NK-92 treated with Interleukin-12 subunit alpha and Interleukin-12 subunit beta, amount 100 ng/mL, for 24 hours (cell line): ENCODE measurements at regions not wholly inside any gene's neighbourhood (a gene's known extent, or its start where the extent isn't known, plus 50 kb on each side); places are given as distances from the start of the nearest gene placed in this dataset.
"Not testable (repeated sequence)": the region's sequence is repeated elsewhere in the genome, so short reads cannot be mapped to it uniquely, and the experiment has no call there.

Experiments
- DNase-seq: peaks from one replicate; lab custom pipeline; 2025; lab: John Stamatoyannopoulos, UW

DNA sequence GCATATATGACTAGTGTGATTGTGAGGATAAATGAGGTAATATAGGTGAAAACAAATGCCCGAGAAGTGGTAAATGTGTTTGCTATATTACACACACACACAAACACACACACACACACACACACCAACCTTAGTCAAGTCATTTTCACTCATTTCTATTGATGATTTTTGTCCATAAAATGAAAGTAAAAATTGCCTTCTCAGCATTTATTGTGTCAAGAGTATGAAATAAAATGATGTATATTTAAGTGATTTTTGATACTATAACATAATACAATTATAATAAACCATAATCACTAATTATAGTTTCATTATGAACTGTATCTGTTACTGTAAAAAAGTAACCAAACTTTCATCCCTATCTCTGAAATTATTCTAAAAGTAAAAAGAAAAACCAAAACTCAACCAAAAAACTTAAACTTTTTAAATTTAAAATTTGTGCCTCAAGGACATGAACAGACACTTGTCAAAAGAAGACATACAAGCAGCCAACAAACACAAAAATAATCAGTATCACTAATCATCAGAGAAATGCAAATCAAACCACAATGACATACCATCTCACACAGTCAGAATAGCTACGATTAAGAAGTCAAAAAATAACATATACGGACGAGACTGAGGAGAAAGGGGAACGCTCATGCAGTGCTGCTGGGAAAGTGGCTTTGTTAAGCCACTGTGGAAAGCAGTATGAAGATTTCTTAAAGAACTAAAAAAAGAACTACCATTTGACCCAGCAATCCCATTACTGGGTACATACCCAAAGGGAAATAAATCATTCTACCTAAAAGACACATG is 601.0 kb downstream of the TMA16 start:
- DNase-seq: no peak

DNA sequence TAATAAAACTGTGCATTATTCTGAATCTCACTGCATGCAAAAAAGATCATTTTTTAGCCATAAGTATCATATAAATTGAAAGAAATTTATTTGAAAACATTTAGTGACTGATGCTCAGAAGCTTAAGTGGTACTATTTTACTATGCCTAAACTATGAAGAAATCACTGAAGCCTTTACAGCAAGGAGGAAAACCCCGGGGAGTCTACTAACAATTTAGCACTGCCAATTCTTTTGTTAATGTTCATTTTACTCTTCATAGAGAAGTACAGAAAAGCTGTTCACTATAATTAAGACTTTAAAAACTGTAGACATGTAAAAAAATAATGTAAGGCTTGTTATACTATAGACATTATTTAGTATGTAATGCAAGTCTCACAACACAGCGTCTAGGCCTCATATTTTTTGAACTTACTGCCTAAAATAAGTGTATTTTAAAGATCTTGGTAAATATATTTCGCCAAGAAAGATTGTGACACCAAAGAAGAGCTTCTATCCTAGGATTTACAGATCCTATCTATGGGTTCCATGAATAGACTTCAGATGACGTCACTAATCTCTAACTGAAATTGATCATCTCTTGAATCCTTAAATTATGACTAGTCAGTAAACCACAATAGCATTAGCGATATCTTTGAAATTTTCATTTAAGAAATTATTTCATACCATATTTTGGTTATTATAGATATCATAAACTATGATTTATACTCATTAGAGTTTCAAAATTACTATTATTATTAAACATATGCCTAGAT is 602.5 kb downstream of the TMA16 start:
- no peak for DNase-seq

DNA sequence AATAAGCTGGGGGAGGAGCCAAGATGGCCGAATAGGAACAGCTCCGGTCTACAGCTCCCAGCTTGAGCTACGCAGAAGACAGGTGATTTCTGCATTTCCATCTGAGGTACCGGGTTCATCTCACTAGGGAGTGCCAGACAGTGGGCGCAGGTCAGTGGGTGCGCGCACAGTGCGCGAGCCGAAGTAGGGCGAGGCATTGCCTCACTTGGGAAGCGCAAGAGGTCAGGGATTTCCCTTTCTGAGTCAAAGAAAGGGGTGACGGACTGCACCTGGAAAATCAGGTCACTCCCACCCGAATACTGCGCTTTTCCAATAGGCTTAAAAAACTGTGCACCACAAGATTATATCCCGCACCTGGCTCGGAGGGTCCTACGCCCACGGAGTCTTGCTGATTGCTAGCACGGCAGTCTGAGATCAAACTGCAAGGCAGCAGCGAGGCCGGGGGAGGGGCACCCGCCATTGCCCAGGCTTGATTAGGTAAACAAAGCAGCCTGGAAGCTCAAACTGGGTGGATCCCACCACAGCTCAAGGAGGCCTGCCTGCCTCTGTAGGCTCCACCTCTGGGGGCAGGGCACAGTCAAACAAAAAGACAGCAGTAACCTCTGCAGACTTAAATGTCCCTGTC is 606.4 kb downstream of the TMA16 start:
- DNase-seq: not testable (repeated sequence)

DNA sequence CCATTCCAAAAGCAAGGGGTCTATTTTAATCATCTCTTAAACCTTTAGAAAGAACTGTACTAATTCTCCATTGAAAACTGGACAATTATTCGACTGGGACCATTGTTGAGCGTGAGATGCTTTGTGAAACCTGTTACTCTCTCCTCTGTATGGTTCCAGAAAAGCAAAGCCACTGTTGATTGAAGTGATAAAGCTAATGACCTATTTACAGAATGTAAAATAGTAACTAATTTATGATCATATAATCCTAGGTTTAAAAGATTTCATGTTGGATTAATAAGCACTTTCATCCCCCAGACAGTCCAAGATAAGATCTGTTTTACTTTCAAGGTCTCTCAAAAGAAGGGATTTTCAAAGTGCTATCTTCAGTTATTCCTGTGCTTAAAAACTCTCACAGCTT is 614.5 kb downstream of the TMA16 start:
- no peak for DNase-seq

DNA sequence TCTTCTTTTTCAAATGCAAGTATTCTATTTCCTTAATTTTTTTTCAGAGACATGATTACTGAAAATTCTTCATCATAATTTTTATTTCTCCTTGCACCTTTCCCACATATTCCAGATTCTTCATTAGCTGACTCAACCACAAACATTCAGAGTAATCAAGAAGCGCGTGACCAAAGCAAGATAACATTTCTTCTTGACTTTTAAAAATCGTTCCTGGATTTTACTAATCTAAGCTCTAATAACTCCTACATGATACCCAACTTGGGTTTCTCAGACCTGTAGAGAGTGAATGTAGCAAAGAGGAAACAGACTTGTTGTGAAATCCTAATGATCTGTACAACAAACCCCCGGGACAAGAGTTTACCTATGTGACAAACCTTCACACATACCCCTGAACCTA is 615.0 kb downstream of the TMA16 start:
- no peak for DNase-seq

DNA sequence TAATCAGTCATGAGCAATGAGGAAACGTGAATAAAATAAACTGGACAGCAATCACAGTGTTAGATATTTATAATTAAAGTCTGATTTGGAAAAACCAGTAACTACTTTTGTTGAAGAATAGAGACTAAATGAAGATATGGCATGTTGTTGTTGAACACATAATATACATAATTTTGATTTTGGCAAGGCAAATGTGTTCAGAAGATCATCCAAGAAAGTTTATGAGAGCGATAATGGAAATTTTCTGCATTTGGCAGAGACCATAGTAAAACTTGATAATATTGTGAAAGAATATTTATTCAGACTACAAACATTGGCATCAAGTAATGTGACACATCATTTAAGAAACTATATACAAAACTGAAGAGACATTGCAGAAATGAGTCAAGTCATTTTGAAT is 620.7 kb downstream of the TMA16 start:
- no peak for DNase-seq

DNA sequence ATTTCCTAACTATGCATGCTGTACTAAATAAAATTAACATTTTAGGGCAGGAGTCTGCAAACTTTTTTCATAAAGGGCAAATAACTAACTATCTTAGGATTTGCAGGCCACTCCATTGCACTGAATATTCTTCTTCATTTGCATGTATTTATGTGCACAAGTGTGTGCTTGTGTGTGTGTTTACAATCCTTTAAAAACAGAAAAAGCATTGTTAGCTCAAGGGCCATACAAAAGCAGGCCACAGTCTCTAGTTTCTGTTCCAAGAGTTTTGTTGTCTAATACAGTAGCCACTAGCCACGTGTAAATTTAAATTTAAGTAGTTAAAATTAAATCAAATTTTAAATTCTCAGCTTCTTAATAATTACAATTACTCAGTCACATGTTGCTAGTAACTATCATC is 621.8 kb downstream of the TMA16 start:
- DNase-seq: no peak

DNA sequence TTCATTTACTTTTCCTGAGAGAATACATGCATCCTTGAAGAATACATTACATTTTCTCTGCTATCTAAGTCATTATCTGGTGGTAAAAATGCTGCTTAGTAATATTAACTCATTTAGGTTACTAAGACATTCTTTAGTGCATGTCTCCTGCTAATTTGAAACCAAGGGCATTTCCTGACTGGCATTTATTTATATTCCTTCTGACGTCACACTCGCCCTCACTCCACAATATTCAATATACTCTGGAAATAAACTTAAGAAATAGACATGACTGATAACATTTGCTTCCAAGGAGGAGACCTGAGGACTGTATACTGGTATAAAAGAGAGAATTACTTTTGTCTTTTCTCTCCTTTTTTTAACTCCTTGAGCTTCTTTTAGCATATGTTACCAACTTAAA is 619.5 kb upstream of the SMIM31 start:
- no peak for DNase-seq

DNA sequence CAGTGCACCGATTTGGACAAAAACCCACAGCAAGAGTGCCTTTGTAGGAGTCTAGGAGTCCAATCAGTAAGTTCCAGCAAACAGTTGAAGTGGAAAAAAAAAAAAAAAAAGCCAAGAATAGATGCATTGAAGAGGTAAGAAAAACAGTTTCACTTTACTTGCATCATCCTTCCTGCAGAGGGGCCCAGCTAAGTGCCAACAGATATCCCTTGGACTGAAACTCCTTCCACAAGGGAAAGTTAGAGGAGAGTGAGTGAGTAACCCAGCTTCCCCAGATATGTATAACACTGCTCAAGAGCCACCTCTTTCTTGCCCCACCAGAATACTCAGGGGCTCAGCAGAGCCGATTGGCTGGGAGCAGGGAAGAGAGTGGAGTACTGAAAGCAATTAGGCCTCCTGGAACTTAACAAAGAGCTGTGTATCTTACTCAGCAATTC is 617.7 kb upstream of the SMIM31 start:
- no peak for DNase-seq

DNA sequence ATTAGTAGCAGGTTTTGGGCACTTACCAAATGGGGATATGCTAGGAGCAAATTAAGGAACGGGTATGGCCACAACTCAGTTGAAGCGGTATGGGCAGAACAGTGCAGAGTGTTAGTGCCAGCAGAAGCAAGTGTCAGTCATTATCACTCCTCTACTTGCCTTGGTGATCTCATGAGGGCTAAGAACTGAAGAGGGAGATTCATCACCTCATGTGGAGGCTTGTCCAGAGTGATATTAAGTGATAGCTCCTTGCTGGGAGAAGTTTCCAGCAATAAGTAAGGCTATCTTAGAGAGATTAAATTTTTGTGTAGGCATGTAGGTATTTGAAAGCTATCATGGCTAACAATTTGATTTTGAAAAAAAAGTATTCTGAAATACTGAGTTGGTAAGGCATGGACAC is 615.4 kb upstream of the SMIM31 start:
- no peak for DNase-seq

DNA sequence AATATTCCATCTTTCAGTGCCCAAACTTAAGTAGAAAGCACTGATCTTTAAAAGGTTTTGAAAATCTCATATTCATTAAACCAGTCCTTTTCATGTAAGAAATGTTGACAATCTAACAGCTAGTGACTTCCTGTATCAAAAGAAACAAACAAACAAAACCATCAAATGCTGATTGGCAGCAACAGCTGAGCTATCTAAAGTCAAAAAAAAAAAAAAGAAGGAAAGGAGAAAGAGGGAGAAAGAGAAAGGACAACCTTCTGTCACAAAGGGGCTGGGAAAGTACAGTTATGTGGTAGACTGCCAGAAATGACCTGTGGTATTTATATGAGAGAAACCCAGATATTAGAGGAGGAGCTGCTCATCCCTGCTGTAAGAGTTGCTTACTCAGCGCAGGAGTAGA is 614.6 kb upstream of the SMIM31 start:
- DNase-seq: no peak

DNA sequence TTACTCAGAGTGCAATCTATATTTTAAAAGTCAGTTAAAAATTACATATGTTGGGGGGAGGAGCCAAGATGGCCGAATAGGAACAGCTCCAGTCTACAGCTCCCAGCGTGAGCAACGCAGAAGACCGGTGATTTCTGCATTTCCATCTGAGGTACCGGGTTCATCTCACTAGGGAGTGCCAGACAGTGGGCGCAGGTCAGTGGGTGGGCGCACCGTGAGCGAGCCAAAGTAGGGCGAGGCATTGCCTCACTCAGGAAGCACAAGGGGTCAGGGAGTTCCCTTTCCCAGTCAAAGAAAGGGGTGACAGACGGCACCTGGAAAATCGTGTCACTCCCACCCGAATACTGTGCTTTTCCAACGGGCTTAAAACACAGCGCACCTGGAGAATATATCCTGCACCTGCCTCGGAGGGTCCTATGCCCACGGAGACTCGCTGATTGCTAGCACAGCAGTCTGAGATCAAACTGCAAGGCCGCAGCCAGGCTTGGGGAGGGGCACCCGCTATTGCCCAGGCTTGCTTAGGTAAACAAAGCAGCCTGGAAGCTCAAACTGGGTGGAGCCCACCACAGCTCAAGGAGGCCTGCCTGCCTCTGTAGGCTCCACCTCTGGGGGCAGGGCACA is 612.1 kb upstream of the SMIM31 start:
- not testable (repeated sequence) for DNase-seq

DNA sequence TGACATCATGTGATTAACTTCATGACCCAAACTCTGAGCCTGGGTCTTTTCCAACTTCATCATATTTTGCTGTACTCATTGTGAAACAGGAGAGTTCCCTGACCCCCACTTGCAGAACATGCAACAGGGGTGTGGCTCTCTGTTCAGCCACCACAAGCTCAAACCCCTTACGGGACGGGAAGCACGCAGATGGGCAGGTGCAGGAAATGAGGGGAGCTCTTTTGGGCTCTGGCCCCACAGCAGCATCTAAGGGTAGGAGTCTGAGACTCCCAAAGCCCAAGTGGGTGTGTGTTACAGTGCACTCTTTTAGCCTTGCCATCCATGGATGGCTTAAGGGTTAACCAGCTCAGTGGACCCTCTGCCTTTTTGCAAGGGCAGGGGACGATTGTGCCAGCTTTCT is 599.5 kb upstream of the SMIM31 start:
- DNase-seq: no peak

DNA sequence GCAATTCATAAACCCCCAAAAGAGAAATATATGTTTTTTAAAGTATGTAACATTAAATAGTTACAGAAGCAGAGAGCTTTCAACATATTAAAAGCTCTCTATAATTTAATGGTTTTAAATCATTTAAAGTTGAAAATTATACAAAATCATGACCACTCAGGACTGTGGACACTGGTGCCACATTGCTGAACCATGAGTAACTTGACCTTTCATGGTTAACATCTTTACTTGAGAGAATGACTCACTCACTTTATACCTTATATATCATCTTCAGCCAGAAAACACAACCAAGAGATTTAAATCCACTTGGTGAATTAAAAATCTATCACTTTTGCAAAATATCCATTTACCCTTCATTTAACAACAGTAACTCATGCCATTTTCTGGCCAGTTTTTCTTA is 584.3 kb upstream of the SMIM31 start:
- DNase-seq: no peak

DNA sequence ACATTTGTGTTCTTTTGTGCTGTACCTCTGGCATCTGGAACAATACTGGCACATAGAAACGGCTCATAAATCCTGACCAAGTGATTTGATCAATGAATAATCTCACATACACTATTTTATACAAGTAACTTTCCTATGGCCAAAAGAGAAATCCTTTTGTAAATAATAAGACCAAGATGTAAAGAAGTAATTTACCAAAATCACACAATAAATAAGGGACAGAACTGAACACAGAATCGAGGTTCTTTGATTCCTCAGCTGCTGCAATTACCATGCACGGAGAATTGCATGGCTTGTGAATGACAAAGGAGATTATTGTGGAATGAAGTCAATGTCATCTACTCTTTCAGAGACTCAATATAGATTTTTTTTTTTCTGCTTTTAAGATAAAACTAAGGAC is 576.8 kb upstream of the SMIM31 start:
- no peak for DNase-seq

DNA sequence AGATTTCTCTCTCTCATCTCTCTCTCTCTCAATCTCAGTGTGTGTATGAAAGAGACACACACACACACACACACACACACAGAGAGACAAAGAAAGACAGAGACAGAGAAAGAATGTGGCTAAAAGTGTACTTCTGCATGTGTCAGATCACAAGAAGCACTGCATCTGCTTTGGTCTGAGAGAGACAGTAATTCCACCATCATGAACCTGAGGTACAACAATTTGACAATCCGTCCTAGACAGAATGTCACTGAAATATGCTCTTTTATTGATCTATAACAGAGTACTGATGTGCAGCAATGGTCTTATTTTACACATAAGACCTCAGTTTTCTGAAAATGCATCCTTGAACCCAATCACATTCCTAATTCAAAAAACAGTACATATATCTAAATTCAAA is 576.2 kb upstream of the SMIM31 start:
- DNase-seq: no peak

DNA sequence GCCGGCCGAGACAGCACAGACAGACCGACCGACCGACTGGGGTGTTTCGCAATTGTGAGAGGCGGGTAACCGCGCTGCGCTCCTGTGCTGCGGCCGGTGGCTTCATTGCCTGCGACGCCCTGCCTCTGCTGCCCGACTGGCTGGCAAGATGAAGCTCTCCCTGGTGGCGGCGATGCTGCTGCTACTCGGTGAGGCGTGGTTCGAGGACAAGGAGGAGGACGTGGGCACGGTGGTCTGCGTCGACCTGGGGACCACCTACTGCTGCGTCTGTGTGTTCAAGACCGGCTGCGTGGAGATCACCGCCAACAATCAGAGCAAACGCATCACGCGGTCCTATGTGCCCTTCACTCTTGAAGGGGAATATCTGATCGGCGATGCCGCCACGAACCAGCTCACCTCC is 565.7 kb upstream of the SMIM31 start:
- DNase-seq: no peak

DNA sequence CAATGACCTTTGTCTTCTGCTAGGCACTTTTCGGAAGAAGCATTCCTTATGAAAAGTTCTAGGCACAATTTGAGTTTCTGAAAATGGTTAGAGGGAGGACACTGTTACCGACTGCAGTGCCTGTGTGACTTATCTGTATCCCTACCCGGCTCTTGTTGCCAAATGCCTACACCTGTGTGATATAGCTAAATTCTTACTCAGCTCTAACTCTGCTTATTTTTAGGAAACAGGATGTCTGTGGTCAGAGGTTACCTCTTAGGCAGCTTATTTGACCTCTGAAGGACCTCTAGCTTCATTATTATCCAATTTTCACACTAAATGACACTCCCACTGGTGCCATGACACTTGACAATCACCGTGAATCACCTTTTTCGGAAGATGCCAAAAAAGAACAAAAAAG is 561.1 kb upstream of the SMIM31 start:
- no peak for DNase-seq

DNA sequence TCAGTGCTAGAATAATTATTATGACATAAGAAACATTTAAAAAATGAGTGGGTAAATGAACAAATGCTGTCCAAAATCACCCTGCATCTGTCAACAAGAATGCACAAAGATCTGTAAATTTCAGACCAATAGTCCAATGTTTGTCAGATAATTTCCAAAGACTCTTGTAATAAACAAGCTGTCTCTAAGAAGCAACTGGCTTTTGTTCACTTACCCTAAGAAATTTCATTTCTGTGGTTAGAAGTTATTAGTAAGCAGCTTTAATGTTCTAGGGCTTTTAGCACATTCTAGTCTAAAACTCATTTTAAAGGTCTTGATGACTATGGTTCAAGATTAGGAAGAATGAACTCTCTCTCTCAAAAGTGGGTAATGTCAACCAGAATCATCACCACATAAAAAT is 560.3 kb upstream of the SMIM31 start:
- no peak for DNase-seq

DNA sequence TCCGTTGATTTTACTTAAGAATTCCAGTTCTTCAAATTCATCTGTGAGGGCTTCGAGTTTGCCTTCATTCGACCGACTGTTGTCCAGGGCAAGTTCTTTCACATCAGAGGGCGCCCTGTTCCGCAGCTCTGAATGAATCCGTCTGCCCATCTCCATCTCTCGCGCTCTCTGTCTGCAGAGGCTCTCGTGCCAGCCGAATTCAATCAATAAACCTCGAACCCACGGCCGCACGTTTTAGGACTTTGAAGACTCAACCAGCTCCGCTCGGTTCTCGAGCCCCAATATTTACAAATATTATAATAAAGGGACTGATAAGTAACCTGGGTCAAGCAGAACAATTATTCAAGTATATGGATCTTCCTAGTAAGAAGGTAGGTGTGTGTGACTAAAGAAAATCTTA is 556.4 kb upstream of the SMIM31 start:
- DNase-seq: no peak

DNA sequence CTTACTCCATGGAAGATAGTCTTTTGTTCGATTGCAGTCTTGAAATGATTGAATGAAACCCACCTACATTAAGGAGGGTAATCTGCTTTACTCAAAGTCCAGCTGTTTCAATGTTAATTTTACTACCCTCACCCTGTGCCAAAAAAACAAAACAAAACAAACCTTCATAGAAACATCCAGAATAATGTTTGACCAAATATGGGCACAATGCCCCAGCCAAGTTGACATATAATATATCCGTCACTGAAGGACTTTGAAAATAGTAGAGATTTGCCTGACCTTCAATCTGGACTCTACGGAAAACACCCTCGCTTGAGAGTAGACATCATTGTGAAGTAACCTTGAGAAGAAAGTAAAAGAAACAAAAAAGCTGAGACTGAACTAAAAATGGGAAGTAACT is 550.5 kb upstream of the SMIM31 start:
- no peak for DNase-seq

DNA sequence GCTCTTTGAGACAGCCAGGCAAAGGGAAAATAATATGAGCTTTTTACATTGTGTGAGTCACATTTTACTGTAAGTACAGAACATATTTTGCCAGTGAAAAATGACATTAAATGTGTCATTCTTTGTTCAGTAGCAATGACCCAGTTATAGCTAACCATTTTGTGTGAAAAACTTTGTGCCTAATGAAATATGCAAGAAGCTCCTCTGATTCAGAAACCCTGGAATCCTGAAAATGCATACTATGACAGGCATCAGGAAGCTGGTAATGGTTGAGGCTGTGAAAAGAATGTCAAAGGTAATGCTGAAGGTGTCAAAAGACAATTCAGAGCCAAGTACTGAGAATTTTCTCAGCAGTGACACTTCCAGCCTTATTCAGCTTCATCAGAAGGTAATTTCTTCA is 549.5 kb upstream of the SMIM31 start:
- DNase-seq: no peak

DNA sequence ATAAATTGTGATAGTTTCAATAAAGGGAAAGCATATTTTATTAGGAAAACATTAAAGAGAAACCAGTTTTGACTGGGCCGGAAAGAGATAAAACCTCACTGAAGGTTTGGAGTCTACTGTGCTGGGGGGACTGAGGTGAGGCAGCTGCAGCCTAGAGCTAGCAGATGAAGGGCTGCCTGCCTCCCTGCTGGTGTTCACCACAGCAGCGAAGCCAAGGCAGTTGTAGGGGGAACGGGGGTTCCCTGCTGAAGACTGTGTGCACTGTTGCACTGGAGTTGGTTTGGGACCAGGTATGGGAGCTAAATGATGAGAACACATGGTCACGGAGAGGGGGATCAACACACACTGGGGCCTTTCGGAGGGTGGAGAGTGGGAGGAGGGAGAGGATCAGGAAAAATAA is 546.5 kb upstream of the SMIM31 start:
- DNase-seq: no peak
